ENCODE measurements at regions not wholly inside any gene's neighbourhood (a gene's known extent, or its start where the extent isn't known, plus 50 kb on each side); places are given as distances from the start of the nearest gene placed in this dataset.

GRCh38 chr2:2798337-2798736 is 467.3 kb upstream of the MYT1L start:
- no peaks in the 10 kb centered on the region for H3K4me1 ChIP-seq
- 84 to 85% methylated on average over 2 of the region's 2 CpGs for WGBS, 2 donors
- peaks cover 0 to 3% (median 0%) of the 10 kb centered on the region in 4 donors for H3K9me3 ChIP-seq
- no peak for DNase-seq
- H3K27ac ChIP-seq, result no peak overlapping the region
- no peak overlapping the region for H3K4me3 ChIP-seq
- no peaks in the 10 kb centered on the region for H3K27me3 ChIP-seq
- intact Hi-C loops (cut with DNase I), result no loop called here
- no peaks in the 10 kb centered on the region for H3K36me3 ChIP-seq
- TF ChIP-seq POLR2A (IDR thresholded peaks at IDR 0.05), result no peak
- TF ChIP-seq CTCF (IDR thresholded peaks at IDR 0.05), result no peak
- no peak for TF ChIP-seq POLR2AphosphoS5 (IDR thresholded peaks at IDR 0.05)
- no peak for TF ChIP-seq EP300 (IDR thresholded peaks at IDR 0.05)

- peaks cover 0 to 3% (median 0%) of the 10 kb centered on the region in 4 donors for H3K9me3 ChIP-seq
- H3K4me3 ChIP-seq, result no peak overlapping the region
- H3K27ac ChIP-seq, result no peak overlapping the region
- 81% methylated on average over 5 of the region's 5 CpGs for WGBS, 2 donors
- TF ChIP-seq POLR2AphosphoS5 (IDR thresholded peaks at IDR 0.05), result no peak
- no peak for TF ChIP-seq EP300 (IDR thresholded peaks at IDR 0.05)
- TF ChIP-seq CTCF (IDR thresholded peaks at IDR 0.05), result no peak
- TF ChIP-seq POLR2A (IDR thresholded peaks at IDR 0.05), result no peak
- intact Hi-C loops (cut with DNase I), result no loop called here
- no peaks in the 10 kb centered on the region for H3K36me3 ChIP-seq
- H3K27me3 ChIP-seq, result no peaks in the 10 kb centered on the region
- no peak for DNase-seq
- no peaks in the 10 kb centered on the region for H3K4me1 ChIP-seq
Observed at GRCh38 chr2:2797797-2798196, 466.7 kb upstream of the MYT1L start.

- TF ChIP-seq CTCF (IDR thresholded peaks at IDR 0.05) (no peak), POLR2A (IDR thresholded peaks at IDR 0.05) (no peak), POLR2AphosphoS5 (IDR thresholded peaks at IDR 0.05) (no peak), EP300 (IDR thresholded peaks at IDR 0.05) (no peak)
- no peak for DNase-seq
- WGBS, 2 donors, result 91% methylated on average over 14 of the region's 14 CpGs
- no peaks in the 10 kb centered on the region for H3K27me3 ChIP-seq
- H3K27ac ChIP-seq, result no peak overlapping the region
- H3K9me3 ChIP-seq, result peaks cover 0 to 3% (median 0%) of the 10 kb centered on the region in 4 donors
- H3K36me3 ChIP-seq, result no peaks in the 10 kb centered on the region
- no peaks in the 10 kb centered on the region for H3K4me1 ChIP-seq
- H3K4me3 ChIP-seq, result no peak overlapping the region
- intact Hi-C loops (cut with DNase I), result no loop called here
Observed at GRCh38 chr2:2796207-2796606, 465.1 kb upstream of the MYT1L start.

- no peaks in the 10 kb centered on the region for H3K27me3 ChIP-seq
- intact Hi-C loops (cut with DNase I), result no loop called here
- H3K4me3 ChIP-seq, result no peak overlapping the region
- no peaks in the 10 kb centered on the region for H3K4me1 ChIP-seq
- 94% methylated on average over 29 of the region's 29 CpGs for WGBS, 2 donors
- no peak overlapping the region for H3K27ac ChIP-seq
- H3K9me3 ChIP-seq, result no peaks in the 10 kb centered on the region
- no peak for DNase-seq
- H3K36me3 ChIP-seq, result no peaks in the 10 kb centered on the region
- TF ChIP-seq EP300 (IDR thresholded peaks at IDR 0.05), result no peak
- TF ChIP-seq CTCF (IDR thresholded peaks at IDR 0.05), result no peak
- TF ChIP-seq POLR2AphosphoS5 (IDR thresholded peaks at IDR 0.05), result no peak
- TF ChIP-seq POLR2A (IDR thresholded peaks at IDR 0.05), result no peak
Observed at GRCh38 chr2:2795438-2796091, 464.5 kb upstream of the MYT1L start.

Measured in sigmoid colon (tissue), 6 donors.